Thyroid gland (tissue), 4 donors: ENCODE measurements at regions not wholly inside any gene's neighbourhood (a gene's known extent, or its start where the extent isn't known, plus 50 kb on each side); places are given as distances from the start of the nearest gene placed in this dataset.

Experiments
- POLR2A ChIP-seq, 2 donors: fragments of 450-650 bp; IDR thresholded peaks; one replicate each; pipeline ENCODE4 v1.6.1; 2017; ENCODE audit warnings: antibody characterized with exemption in 2 of 2, mild to moderate bottlenecking in 2 of 2, moderate library complexity in 1 of 2
- TF ChIP-seq, protein P1 (sequence below), 6 experiments: fragments of 200-600 bp in 3 of 6; fragments of 450-650 bp in 3 of 6; sonication (generic) in 3 of 6; IDR thresholded peaks; one replicate each; pipeline ENCODE4 v1.5.1; 2016 to 2019; ENCODE audit warnings: antibody characterized with exemption in 6 of 6, mild to moderate bottlenecking in 2 of 6, inconsistent platforms in 1 of 6, moderate library complexity in 1 of 6

DNA sequence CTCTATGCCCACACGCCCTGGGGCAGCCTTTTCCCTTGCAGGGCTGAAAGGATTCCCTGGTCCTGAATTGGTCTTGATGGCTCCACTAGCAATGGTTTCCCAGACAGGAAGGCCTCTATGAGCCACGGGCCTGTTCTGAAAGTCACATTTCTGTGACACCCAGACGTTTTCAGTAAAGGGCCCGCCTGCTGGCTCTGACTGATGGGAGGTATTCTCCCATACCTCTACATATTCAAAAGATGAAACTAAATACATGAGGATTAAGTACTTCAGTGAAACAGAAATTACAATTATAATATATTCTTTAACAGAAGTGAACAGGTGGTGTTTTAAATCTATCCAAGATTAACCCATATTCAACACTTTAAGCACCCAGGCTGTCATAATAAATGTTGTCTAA, 629.8 kb downstream of the CDH26 start:
- TF ChIP-seq, protein P1, sequence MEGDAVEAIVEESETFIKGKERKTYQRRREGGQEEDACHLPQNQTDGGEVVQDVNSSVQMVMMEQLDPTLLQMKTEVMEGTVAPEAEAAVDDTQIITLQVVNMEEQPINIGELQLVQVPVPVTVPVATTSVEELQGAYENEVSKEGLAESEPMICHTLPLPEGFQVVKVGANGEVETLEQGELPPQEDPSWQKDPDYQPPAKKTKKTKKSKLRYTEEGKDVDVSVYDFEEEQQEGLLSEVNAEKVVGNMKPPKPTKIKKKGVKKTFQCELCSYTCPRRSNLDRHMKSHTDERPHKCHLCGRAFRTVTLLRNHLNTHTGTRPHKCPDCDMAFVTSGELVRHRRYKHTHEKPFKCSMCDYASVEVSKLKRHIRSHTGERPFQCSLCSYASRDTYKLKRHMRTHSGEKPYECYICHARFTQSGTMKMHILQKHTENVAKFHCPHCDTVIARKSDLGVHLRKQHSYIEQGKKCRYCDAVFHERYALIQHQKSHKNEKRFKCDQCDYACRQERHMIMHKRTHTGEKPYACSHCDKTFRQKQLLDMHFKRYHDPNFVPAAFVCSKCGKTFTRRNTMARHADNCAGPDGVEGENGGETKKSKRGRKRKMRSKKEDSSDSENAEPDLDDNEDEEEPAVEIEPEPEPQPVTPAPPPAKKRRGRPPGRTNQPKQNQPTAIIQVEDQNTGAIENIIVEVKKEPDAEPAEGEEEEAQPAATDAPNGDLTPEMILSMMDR (IDR thresholded peaks at IDR 0.05): no peak
- TF ChIP-seq POLR2A (IDR thresholded peaks at IDR 0.05): no peak
